Kidney tubule cell (primary cell): ENCODE measurements at regions not wholly inside any gene's neighbourhood (a gene's known extent, or its start where the extent isn't known, plus 50 kb on each side); places are given as distances from the start of the nearest gene placed in this dataset.

ENCODE experiments used
- DNase-seq: peaks from one replicate; pipeline ENCODE4 v3.0.0-alpha.2; 2018; ENCODE audit warnings: low spot score

GRCh38 chr7:106775975-106776607 is 89.0 kb upstream of the PIK3CG start:
- no peak for DNase-seq

- no peak for DNase-seq
Observed at GRCh38 chr7:106776618-106777347, 88.3 kb upstream of the PIK3CG start.

GRCh38 chr7:106777674-106778299 is 87.3 kb upstream of the PIK3CG start:
- no peak for DNase-seq

- peak; percentile 70 for DNase-seq
Observed at GRCh38 chr7:106778656-106779250, 86.3 kb upstream of the PIK3CG start.

GRCh38 chr7:106779877-106780276 is 85.2 kb upstream of the PIK3CG start:
- peak; percentile 90 for DNase-seq

- DNase-seq = no peak
Observed at GRCh38 chr7:106781007-106781406, 84.1 kb upstream of the PIK3CG start.

GRCh38 chr7:106781828-106782544 is 83.1 kb upstream of the PIK3CG start:
- DNase-seq = no peak

- DNase-seq = no peak
Observed at GRCh38 chr7:106783286-106783685, 81.8 kb upstream of the PIK3CG start.

- no peak for DNase-seq
Observed at GRCh38 chr7:106788637-106789036, 76.4 kb upstream of the PIK3CG start.

GRCh38 chr7:106791526-106791925 is 73.6 kb upstream of the PIK3CG start:
- DNase-seq = no peak

- DNase-seq = no peak
Observed at GRCh38 chr7:106792233-106792926, 72.7 kb upstream of the PIK3CG start.

- peak; percentile 50 for DNase-seq
Observed at GRCh38 chr7:106793015-106793975, 71.8 kb upstream of the PIK3CG start.

- DNase-seq = no peak
Observed at GRCh38 chr7:106794276-106795083, 70.6 kb upstream of the PIK3CG start.

- DNase-seq = no peak
Observed at GRCh38 chr7:106795084-106795876, 69.8 kb upstream of the PIK3CG start.

- DNase-seq = no peak
Observed at GRCh38 chr7:106795877-106796231, 69.2 kb upstream of the PIK3CG start.

- no peak for DNase-seq
Observed at GRCh38 chr7:106797937-106798336, 67.1 kb upstream of the PIK3CG start.

GRCh38 chr7:106802589-106802988 is 62.5 kb upstream of the PIK3CG start:
- DNase-seq = no peak

- no peak for DNase-seq
Observed at GRCh38 chr7:106806556-106806955, 58.5 kb upstream of the PIK3CG start.

GRCh38 chr7:106807474-106807873 is 57.6 kb upstream of the PIK3CG start:
- DNase-seq = no peak
